B cell (primary cell): ENCODE measurements at regions not wholly inside any gene's neighbourhood (a gene's known extent, or its start where the extent isn't known, plus 50 kb on each side); places are given as distances from the start of the nearest gene placed in this dataset.

ENCODE experiments used
- EZH2 ChIP-seq: IDR thresholded peaks from 2 replicates; pipeline ENCODE4 v1.6.1; 2012; ENCODE audit warnings: borderline replicate concordance, low read depth, mild to moderate bottlenecking, moderate library complexity, low read length; ENCODE audit not compliant: insufficient read depth, poor library complexity, severe bottlenecking
- TF ChIP-seq, protein P1 (sequence below): fragments of 200-600 bp; IDR thresholded peaks from one replicate; pipeline ENCODE4 v1.8.0; 2022; ENCODE audit warnings: antibody characterized with exemption, mild to moderate bottlenecking

DNA sequence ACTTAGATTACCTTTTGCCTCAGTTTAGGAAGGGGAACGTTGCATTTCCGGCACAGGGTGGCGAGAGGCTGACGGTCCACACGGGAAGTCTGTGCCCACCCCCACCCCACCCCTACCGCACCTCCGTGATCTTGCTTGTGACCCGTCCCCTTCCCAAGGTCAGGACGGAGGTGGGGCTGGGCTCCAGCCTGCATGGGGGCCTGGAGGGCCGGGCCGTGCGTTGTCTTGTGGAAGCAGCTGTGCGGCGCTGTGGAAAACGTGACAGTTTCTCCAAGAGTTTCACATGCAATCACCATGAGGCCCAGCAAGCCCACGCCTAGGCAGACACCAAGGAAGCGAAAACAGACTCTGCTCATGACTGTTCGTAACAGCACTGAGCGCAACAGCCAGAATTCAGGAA, 76.8 kb upstream of the HDAC4 start:
- TF ChIP-seq, protein P1, sequence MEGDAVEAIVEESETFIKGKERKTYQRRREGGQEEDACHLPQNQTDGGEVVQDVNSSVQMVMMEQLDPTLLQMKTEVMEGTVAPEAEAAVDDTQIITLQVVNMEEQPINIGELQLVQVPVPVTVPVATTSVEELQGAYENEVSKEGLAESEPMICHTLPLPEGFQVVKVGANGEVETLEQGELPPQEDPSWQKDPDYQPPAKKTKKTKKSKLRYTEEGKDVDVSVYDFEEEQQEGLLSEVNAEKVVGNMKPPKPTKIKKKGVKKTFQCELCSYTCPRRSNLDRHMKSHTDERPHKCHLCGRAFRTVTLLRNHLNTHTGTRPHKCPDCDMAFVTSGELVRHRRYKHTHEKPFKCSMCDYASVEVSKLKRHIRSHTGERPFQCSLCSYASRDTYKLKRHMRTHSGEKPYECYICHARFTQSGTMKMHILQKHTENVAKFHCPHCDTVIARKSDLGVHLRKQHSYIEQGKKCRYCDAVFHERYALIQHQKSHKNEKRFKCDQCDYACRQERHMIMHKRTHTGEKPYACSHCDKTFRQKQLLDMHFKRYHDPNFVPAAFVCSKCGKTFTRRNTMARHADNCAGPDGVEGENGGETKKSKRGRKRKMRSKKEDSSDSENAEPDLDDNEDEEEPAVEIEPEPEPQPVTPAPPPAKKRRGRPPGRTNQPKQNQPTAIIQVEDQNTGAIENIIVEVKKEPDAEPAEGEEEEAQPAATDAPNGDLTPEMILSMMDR = no peak
- no peak for TF ChIP-seq EZH2
